ENCODE measurements at regions not wholly inside any gene's neighbourhood (a gene's known extent, or its start where the extent isn't known, plus 50 kb on each side); places are given as distances from the start of the nearest gene placed in this dataset.

- DNase-seq, result no peak
- Mint-ChIP-seq H3K4me1 (no peaks in the 10 kb centered on the region), H3K27me3 (ENCODE audit: low read depth, poor library complexity) (peaks cover 11% of the 10 kb centered on the region), H3K36me3 (ENCODE audit: low read depth) (no peaks in the 10 kb centered on the region), H3K9me3 (no peaks in the 10 kb centered on the region), H3K4me3 (no peak overlapping the region), H3K27ac (no peak overlapping the region)
- no peak for TF ChIP-seq CTCF (IDR thresholded peaks at IDR 0.05)
Measured at GRCh38 chr4:10172278-10172921, 55.8 kb upstream of the WDR1 start.

GRCh38 chr4:10171055-10171454 lies 54.5 kb upstream of the WDR1 start:
- Mint-ChIP-seq H3K4me3 (no peak overlapping the region), H3K36me3 (ENCODE audit: low read depth) (no peaks in the 10 kb centered on the region), H3K27ac (no peak overlapping the region), H3K4me1 (no peaks in the 10 kb centered on the region), H3K9me3 (no peaks in the 10 kb centered on the region), H3K27me3 (ENCODE audit: low read depth, poor library complexity) (peaks cover 9% of the 10 kb centered on the region)
- DNase-seq, result no peak
- TF ChIP-seq CTCF (IDR thresholded peaks at IDR 0.05), result no peak

- no peak overlapping the region for H3K4me3 Mint-ChIP-seq
- H3K9me3 Mint-ChIP-seq, result no peaks in the 10 kb centered on the region
- H3K27ac Mint-ChIP-seq, result no peak overlapping the region
- peaks cover 9% of the 10 kb centered on the region for H3K27me3 Mint-ChIP-seq (ENCODE audit: low read depth, poor library complexity)
- TF ChIP-seq CTCF (IDR thresholded peaks at IDR 0.05), result no peak
- no peaks in the 10 kb centered on the region for H3K36me3 Mint-ChIP-seq (ENCODE audit: low read depth)
- H3K4me1 Mint-ChIP-seq, result no peaks in the 10 kb centered on the region
- DNase-seq, result no peak
Measured at GRCh38 chr4:10169839-10170387, 53.3 kb upstream of the WDR1 start.

GRCh38 chr4:10168151-10168550 lies 51.6 kb upstream of the WDR1 start:
- H3K9me3 Mint-ChIP-seq, result no peaks in the 10 kb centered on the region
- peaks cover 5% of the 10 kb centered on the region for H3K27me3 Mint-ChIP-seq (ENCODE audit: low read depth, poor library complexity)
- no peak for DNase-seq
- H3K36me3 Mint-ChIP-seq (ENCODE audit: low read depth), result no peaks in the 10 kb centered on the region
- H3K4me1 Mint-ChIP-seq, result no peaks in the 10 kb centered on the region
- H3K4me3 Mint-ChIP-seq, result no peak overlapping the region
- no peak overlapping the region for H3K27ac Mint-ChIP-seq
- no peak for TF ChIP-seq CTCF (IDR thresholded peaks at IDR 0.05)

GRCh38 chr4:10167201-10167600 lies 50.6 kb upstream of the WDR1 start:
- Mint-ChIP-seq H3K4me3 (no peak overlapping the region), H3K36me3 (ENCODE audit: low read depth) (no peaks in the 10 kb centered on the region), H3K9me3 (no peaks in the 10 kb centered on the region), H3K4me1 (no peaks in the 10 kb centered on the region), H3K27me3 (ENCODE audit: low read depth, poor library complexity) (peaks cover 5% of the 10 kb centered on the region), H3K27ac (no peak overlapping the region)
- no peak for TF ChIP-seq CTCF (IDR thresholded peaks at IDR 0.05)
- DNase-seq, result no peak

Measured in nephron progenitor cell (in vitro differentiated cells).